Kidney (tissue), 13 donors: ENCODE measurements at regions not wholly inside any gene's neighbourhood (a gene's known extent, or its start where the extent isn't known, plus 50 kb on each side); places are given as distances from the start of the nearest gene placed in this dataset.

ENCODE experiments used
- DNase-seq, 5 donors: peaks; one replicate each; pipeline ENCODE4 v3.0.0-alpha.2; 2013 to 2020
- FAIRE-seq: peaks from 2 replicates; lab custom pipeline; 2012; peaks lifted over from hg19 to GRCh38; lab: Jason Lieb, UNC
- H3K27ac ChIP-seq, 2 donors: one replicate each; pipeline ENCODE4 v1.7.0; 2013; ENCODE audit warnings: low read depth in 2 of 2, low read length in 2 of 2, inconsistent platforms in 1 of 2
- H3K27me3 ChIP-seq: one replicate; pipeline ENCODE4 v1.7.1; 2013; ENCODE audit warnings: low read length, inconsistent platforms; ENCODE audit not compliant: control insufficient read depth, insufficient read depth
- H3K36me3 ChIP-seq, 3 donors: one replicate each; pipeline versions ENCODE4 v1.7.0 to v1.7.1; 2013; ENCODE audit warnings: low read length in 3 of 3, control low read depth in 1 of 3, inconsistent platforms in 1 of 3; ENCODE audit not compliant: insufficient read depth in 3 of 3, control insufficient read depth in 2 of 3
- H3K4me1 ChIP-seq, 3 donors: one replicate each; pipeline versions ENCODE4 v1.7.0 to v1.7.1; 2013; ENCODE audit warnings: low read length in 3 of 3, inconsistent platforms in 1 of 3, low read depth in 1 of 3; ENCODE audit not compliant: control insufficient read depth in 2 of 3, insufficient read depth in 2 of 3
- H3K4me3 ChIP-seq, 3 donors: one replicate each; pipeline versions ENCODE4 v1.7.0 to v1.8.1; 2013; ENCODE audit warnings: low read length in 3 of 3, control low read depth in 1 of 3, inconsistent platforms in 1 of 3
- H3K9ac ChIP-seq, 3 donors: one replicate each; pipeline versions ENCODE4 v1.7.0 to v1.7.1; 2013; ENCODE audit warnings: low read length in 3 of 3, control low read depth in 1 of 3, inconsistent platforms in 1 of 3
- H3K9me3 ChIP-seq, 3 donors: one replicate each; pipeline versions ENCODE4 v1.7.0 to v1.7.1; 2013; ENCODE audit warnings: low read length in 3 of 3, control low read depth in 1 of 3, inconsistent platforms in 1 of 3; ENCODE audit not compliant: control insufficient read depth in 2 of 3, insufficient read depth in 1 of 3
- intact Hi-C: fragments of 100-400 bp; cut with DNase I; formaldehyde crosslinking; loops from one replicate; pipeline ENCODE4 v1.11.1; 2022
- TF ChIP-seq, protein P1 (sequence below): IDR thresholded peaks from 3 replicates; pipeline ENCODE4 v1.5.1; 2012; ENCODE audit warnings: mild to moderate bottlenecking, moderate library complexity, borderline replicate concordance; ENCODE audit not compliant: insufficient read depth; ENCODE audit errors: extremely low read depth
- donor health status: control.
- donor health status: control.
- donor health status: control.
- donor health status: control.
- donor health status: control.
- donor health status: DM: yes; HTN: yes; CAD: no.
- donor health status: Normal renal cell carcinoma (clear cell type).

- H3K36me3 ChIP-seq, result no peaks in the 10 kb centered on the region
- H3K27ac ChIP-seq, result no peak overlapping the region
- no peak overlapping the region for H3K9ac ChIP-seq
- no peaks in the 10 kb centered on the region for H3K27me3 ChIP-seq
- intact Hi-C loops, result no loop called here
- H3K4me3 ChIP-seq, result no peak overlapping the region
- H3K4me1 ChIP-seq, result no peaks in the 10 kb centered on the region
- no peaks in the 10 kb centered on the region for H3K9me3 ChIP-seq
- TF ChIP-seq, protein P1, sequence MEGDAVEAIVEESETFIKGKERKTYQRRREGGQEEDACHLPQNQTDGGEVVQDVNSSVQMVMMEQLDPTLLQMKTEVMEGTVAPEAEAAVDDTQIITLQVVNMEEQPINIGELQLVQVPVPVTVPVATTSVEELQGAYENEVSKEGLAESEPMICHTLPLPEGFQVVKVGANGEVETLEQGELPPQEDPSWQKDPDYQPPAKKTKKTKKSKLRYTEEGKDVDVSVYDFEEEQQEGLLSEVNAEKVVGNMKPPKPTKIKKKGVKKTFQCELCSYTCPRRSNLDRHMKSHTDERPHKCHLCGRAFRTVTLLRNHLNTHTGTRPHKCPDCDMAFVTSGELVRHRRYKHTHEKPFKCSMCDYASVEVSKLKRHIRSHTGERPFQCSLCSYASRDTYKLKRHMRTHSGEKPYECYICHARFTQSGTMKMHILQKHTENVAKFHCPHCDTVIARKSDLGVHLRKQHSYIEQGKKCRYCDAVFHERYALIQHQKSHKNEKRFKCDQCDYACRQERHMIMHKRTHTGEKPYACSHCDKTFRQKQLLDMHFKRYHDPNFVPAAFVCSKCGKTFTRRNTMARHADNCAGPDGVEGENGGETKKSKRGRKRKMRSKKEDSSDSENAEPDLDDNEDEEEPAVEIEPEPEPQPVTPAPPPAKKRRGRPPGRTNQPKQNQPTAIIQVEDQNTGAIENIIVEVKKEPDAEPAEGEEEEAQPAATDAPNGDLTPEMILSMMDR, result no peak
- DNase-seq (no peak), FAIRE-seq (no peak)
Measured at GRCh38 chr11:120012245-120012644, 125.7 kb downstream of the TRIM29 start.

- H3K9me3 ChIP-seq, result no peaks in the 10 kb centered on the region
- no peaks in the 10 kb centered on the region for H3K36me3 ChIP-seq
- no peaks in the 10 kb centered on the region for H3K27me3 ChIP-seq
- H3K27ac ChIP-seq, result no peak overlapping the region
- no peaks in the 10 kb centered on the region for H3K4me1 ChIP-seq
- intact Hi-C loops, result no loop called here
- TF ChIP-seq, protein P1, result no peak
- DNase-seq (no peak), FAIRE-seq (no peak)
- H3K4me3 ChIP-seq, result no peak overlapping the region
- no peak overlapping the region for H3K9ac ChIP-seq
Measured at GRCh38 chr11:120011836-120012235, 126.1 kb downstream of the TRIM29 start.

DNA sequence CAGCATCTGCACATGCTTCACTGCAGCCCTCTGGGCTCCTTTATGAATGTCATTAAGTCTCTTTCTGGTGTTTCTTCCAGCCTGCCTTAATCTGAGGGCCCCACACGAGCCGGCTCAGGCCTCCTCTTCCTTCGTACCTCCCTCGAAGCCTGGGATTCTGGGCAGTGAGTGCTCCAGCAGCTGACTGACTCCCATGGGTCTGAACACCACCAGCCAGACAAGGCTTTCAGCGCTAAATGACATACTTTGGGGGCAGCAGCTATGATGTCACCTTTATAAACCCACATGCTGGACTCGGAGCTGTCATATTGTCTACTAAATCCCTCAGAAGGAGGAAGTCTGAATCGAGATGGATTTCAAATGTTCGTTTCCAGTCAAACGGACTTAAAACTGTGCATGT, 127.1 kb downstream of the TRIM29 start:
- Histone ChIP-seq H3K36me3 (no peaks in the 10 kb centered on the region), H3K9ac (no peak overlapping the region), H3K27me3 (no peaks in the 10 kb centered on the region), H3K9me3 (no peaks in the 10 kb centered on the region), H3K27ac (no peak overlapping the region), H3K4me3 (no peak overlapping the region), H3K4me1 (no peaks in the 10 kb centered on the region)
- intact Hi-C loops, result no loop called here
- no peak for FAIRE-seq
- TF ChIP-seq, protein P1, result no peak
- DNase-seq, result no peak

DNA sequence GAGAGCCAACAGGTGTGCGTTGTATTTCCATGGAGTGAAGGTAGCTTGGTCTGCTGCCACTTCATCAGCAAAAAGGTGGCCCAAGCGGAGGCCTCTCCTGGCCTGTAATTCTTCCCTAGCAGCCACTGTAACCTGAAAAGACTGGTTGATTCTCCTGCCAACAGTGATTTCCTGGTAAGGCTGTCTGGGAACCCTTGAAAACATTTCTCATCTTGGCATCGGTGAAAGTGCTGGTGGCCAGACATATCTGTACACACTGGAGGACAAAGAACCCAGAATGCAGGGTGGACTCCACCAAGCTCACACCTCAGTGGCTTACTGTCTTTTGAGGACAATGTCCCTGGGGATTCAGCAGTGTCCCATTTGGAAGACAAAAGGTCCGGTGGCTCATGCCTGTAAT, 128.0 kb downstream of the TRIM29 start:
- no peak overlapping the region for H3K9ac ChIP-seq
- no peak for FAIRE-seq
- TF ChIP-seq, protein P1, result no peak
- no peak overlapping the region for H3K4me3 ChIP-seq
- no peak overlapping the region for H3K27ac ChIP-seq
- intact Hi-C loops, result no loop called here
- no peaks in the 10 kb centered on the region for H3K36me3 ChIP-seq
- H3K4me1 ChIP-seq, result no peaks in the 10 kb centered on the region
- no peak for DNase-seq
- no peaks in the 10 kb centered on the region for H3K9me3 ChIP-seq
- H3K27me3 ChIP-seq, result no peaks in the 10 kb centered on the region
